HG02884 (cell line): ENCODE measurements at regions not wholly inside any gene's neighbourhood (a gene's known extent, or its start where the extent isn't known, plus 50 kb on each side); places are given as distances from the start of the nearest gene placed in this dataset.

Source experiments
- ATAC-seq: cut with Tn5 transposase; IDR thresholded peaks from one replicate; pipeline ENCODE4 v1.9.1; 2021; ENCODE audit warnings: mild to moderate bottlenecking, moderate library complexity; ENCODE audit not compliant: unreplicated experiment

GRCh38 chr7:9822458-9823290, 1151.0 kb upstream of the PHF14 start:
- no peak for ATAC-seq

GRCh38 chr7:9835199-9835598, 1138.5 kb upstream of the PHF14 start:
- no peak for ATAC-seq

GRCh38 chr7:9836671-9837070, 1137.0 kb upstream of the PHF14 start:
- no peak for ATAC-seq

- ATAC-seq: no peak
These were observed 1131.4 kb upstream of the PHF14 start for GRCh38 chr7:9842301-9842700.

- ATAC-seq: no peak
These were observed 1126.8 kb upstream of the PHF14 start for GRCh38 chr7:9846902-9847301.

GRCh38 chr7:9854605-9855004, 1119.1 kb upstream of the PHF14 start:
- no peak for ATAC-seq

GRCh38 chr7:9856668-9857067, 1117.0 kb upstream of the PHF14 start:
- ATAC-seq: no peak

- no peak for ATAC-seq
These were observed 1110.1 kb upstream of the PHF14 start for GRCh38 chr7:9863545-9863944.

- no peak for ATAC-seq
These were observed 1104.5 kb upstream of the PHF14 start for GRCh38 chr7:9869151-9869550.

GRCh38 chr7:9869566-9869965, 1104.1 kb upstream of the PHF14 start:
- no peak for ATAC-seq

GRCh38 chr7:9870674-9871073, 1103.0 kb upstream of the PHF14 start:
- ATAC-seq: no peak

- no peak for ATAC-seq
These were observed 1099.5 kb upstream of the PHF14 start for GRCh38 chr7:9874182-9874581.

- ATAC-seq: no peak
These were observed 1097.6 kb upstream of the PHF14 start for GRCh38 chr7:9876053-9876452.

- ATAC-seq: no peak
These were observed 1084.1 kb upstream of the PHF14 start for GRCh38 chr7:9889554-9889953.

GRCh38 chr7:9890092-9890491, 1083.6 kb upstream of the PHF14 start:
- ATAC-seq: no peak

- ATAC-seq: no peak
These were observed 1082.6 kb upstream of the PHF14 start for GRCh38 chr7:9891056-9891455.

GRCh38 chr7:9900339-9900738, 1073.3 kb upstream of the PHF14 start:
- no peak for ATAC-seq

GRCh38 chr7:9921326-9921725, 1052.3 kb upstream of the PHF14 start:
- ATAC-seq: no peak

GRCh38 chr7:9937944-9938631, 1035.6 kb upstream of the PHF14 start:
- ATAC-seq: no peak

- ATAC-seq: no peak
These were observed 1034.5 kb upstream of the PHF14 start for GRCh38 chr7:9939176-9939575.

- no peak for ATAC-seq
These were observed 1028.5 kb upstream of the PHF14 start for GRCh38 chr7:9945131-9945530.

GRCh38 chr7:9945857-9946256, 1027.8 kb upstream of the PHF14 start:
- no peak for ATAC-seq
